GM12873 (cell line): ENCODE measurements at regions not wholly inside any gene's neighbourhood (a gene's known extent, or its start where the extent isn't known, plus 50 kb on each side); places are given as distances from the start of the nearest gene placed in this dataset.

Experiments used
- CTCF ChIP-seq: IDR thresholded peaks from 2 replicates; pipeline ENCODE4 v1.5.1; 2012; ENCODE audit warnings: low read depth, mild to moderate bottlenecking, moderate library complexity, low read length, control low read depth; ENCODE audit not compliant: insufficient read depth; ENCODE audit errors: missing control alignments

- TF ChIP-seq CTCF: no peak
These were observed 1068.6 kb upstream of the CADM2 start for GRCh38 chr3:83890039-83890762.

GRCh38 chr3:83890763-83891135 lies 1068.0 kb upstream of the CADM2 start:
- TF ChIP-seq CTCF: no peak

GRCh38 chr3:83894223-83894622 lies 1064.6 kb upstream of the CADM2 start:
- no peak for TF ChIP-seq CTCF

- no peak for TF ChIP-seq CTCF
These were observed 1062.9 kb upstream of the CADM2 start for GRCh38 chr3:83895892-83896291.

GRCh38 chr3:83902787-83903533 lies 1055.8 kb upstream of the CADM2 start:
- TF ChIP-seq CTCF: no peak

- no peak for TF ChIP-seq CTCF
These were observed 1045.4 kb upstream of the CADM2 start for GRCh38 chr3:83913381-83913780.

- no peak for TF ChIP-seq CTCF
These were observed 1032.5 kb upstream of the CADM2 start for GRCh38 chr3:83926291-83926690.
